ENCODE measurements at regions not wholly inside any gene's neighbourhood (a gene's known extent, or its start where the extent isn't known, plus 50 kb on each side); places are given as distances from the start of the nearest gene placed in this dataset.

GRCh38 chr1:101081496-101082488 lies 56.2 kb upstream of the DPH5 start:
- DNase-seq (ENCODE audit: low read depth): no peak

- no peak for DNase-seq (ENCODE audit: low read depth)
Measured at GRCh38 chr1:101080859-101081258, 55.3 kb upstream of the DPH5 start.

- DNase-seq (ENCODE audit: low read depth): no peak
Measured at GRCh38 chr1:101079341-101079740, 53.8 kb upstream of the DPH5 start.

GRCh38 chr1:101077849-101078248 lies 52.3 kb upstream of the DPH5 start:
- no peak for DNase-seq (ENCODE audit: low read depth)

- no peak for DNase-seq (ENCODE audit: low read depth)
Measured at GRCh38 chr1:101075926-101076325, 50.3 kb upstream of the DPH5 start.

Data from stimulated activated CD8-positive, alpha-beta memory T cell treated with anti-CD3 and anti-CD28 coated beads, Interleukin-15, amount 100 ng/mL, for 1 hour (primary cell).